Chondrocyte (in vitro differentiated cells): ENCODE measurements at regions not wholly inside any gene's neighbourhood (a gene's known extent, or its start where the extent isn't known, plus 50 kb on each side); places are given as distances from the start of the nearest gene placed in this dataset.

Experiments
- DNase-seq: peaks from one replicate; pipeline ENCODE4 v3.0.0; 2021; ENCODE audit warnings: mixed read lengths, low spot score
- H3K27ac Mint-ChIP-seq: one replicate; pipeline ENCODE4 v1.8.0; 2021; ENCODE audit warnings: mild to moderate bottlenecking, moderate library complexity, mixed read lengths; ENCODE audit not compliant: unreplicated experiment
- H3K27me3 Mint-ChIP-seq: 2 replicates; pipeline ENCODE4 v1.8.0; 2021; ENCODE audit warnings: low read depth, mixed read lengths
- H3K36me3 Mint-ChIP-seq: 2 replicates; pipeline ENCODE4 v1.8.0; 2021; ENCODE audit warnings: low read depth, mixed read lengths
- H3K4me1 Mint-ChIP-seq: 2 replicates; pipeline ENCODE4 v1.8.0; 2021; ENCODE audit warnings: low read depth, mild to moderate bottlenecking, mixed read lengths
- H3K4me3 Mint-ChIP-seq: one replicate; pipeline ENCODE4 v1.8.0; 2021; ENCODE audit warnings: mild to moderate bottlenecking, moderate library complexity, mixed read lengths; ENCODE audit not compliant: unreplicated experiment
- H3K9me3 Mint-ChIP-seq: 2 replicates; pipeline ENCODE4 v1.8.0; 2021; ENCODE audit warnings: low read depth, mixed read lengths
- CTCF ChIP-seq: fragments of 200-600 bp; sonication (generic); IDR thresholded peaks from 2 replicates; pipeline ENCODE4 v1.5.0; 2021; ENCODE audit warnings: antibody characterized with exemption, mild to moderate bottlenecking, moderate library complexity

DNA sequence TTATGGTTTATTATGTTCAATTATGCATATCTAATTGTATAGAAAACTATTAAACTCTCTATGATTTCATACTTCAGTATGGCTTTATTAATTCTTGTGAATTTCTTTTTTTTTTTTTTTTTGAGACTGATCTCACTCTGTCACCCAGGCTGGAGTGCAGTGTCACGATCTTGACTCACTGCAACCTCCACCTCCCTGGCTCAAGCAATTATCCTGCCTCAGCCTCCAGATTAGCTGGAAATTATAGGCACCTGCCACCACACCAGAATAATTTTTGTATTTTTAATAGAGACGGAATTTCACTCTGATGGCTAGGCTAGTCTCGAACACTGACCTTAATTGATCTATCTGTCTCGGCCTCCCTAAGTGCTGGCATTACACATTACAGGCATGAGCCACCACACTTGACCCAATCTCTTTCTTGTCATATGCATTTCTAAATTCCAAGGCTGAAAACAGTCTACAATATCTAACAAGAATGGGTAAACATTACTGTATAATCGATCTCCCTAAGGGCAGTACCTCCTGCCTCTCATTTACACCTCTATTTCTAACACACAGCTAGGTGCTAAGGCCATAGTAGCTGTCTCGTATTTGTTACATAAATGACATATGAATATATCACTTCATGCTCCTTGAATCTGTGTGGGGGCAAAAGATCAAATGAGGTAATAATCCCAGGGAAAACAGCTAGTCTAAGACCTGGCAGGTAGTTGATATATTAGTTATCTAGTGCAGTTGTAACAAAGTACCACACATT lies 258.2 kb upstream of the CDH8 start:
- DNase-seq, result no peak
- Mint-ChIP-seq H3K27me3 (no peaks in the 10 kb centered on the region), H3K4me3 (no peak overlapping the region), H3K4me1 (no peaks in the 10 kb centered on the region), H3K27ac (no peak overlapping the region), H3K36me3 (no peaks in the 10 kb centered on the region), H3K9me3 (no peaks in the 10 kb centered on the region)
- TF ChIP-seq CTCF, result no peak

GRCh38 chr16:62288990-62289629 lies 252.9 kb upstream of the CDH8 start:
- Mint-ChIP-seq H3K27me3 (peaks cover 3% of the 10 kb centered on the region), H3K4me3 (no peak overlapping the region), H3K9me3 (no peaks in the 10 kb centered on the region), H3K36me3 (no peaks in the 10 kb centered on the region), H3K4me1 (no peaks in the 10 kb centered on the region), H3K27ac (no peak overlapping the region)
- TF ChIP-seq CTCF, result no peak
- DNase-seq, result no peak

GRCh38 chr16:62280506-62280905 lies 244.3 kb upstream of the CDH8 start:
- H3K4me3 Mint-ChIP-seq, result no peak overlapping the region
- no peak for DNase-seq
- no peak overlapping the region for H3K27ac Mint-ChIP-seq
- TF ChIP-seq CTCF, result no peak
- H3K27me3 Mint-ChIP-seq, result peaks cover 6% of the 10 kb centered on the region
- no peaks in the 10 kb centered on the region for H3K36me3 Mint-ChIP-seq
- H3K4me1 Mint-ChIP-seq, result no peaks in the 10 kb centered on the region
- H3K9me3 Mint-ChIP-seq, result no peaks in the 10 kb centered on the region

GRCh38 chr16:62277942-62278341 lies 241.7 kb upstream of the CDH8 start:
- Mint-ChIP-seq H3K4me1 (no peaks in the 10 kb centered on the region), H3K27me3 (peaks cover 6% of the 10 kb centered on the region), H3K4me3 (no peak overlapping the region)

DNA sequence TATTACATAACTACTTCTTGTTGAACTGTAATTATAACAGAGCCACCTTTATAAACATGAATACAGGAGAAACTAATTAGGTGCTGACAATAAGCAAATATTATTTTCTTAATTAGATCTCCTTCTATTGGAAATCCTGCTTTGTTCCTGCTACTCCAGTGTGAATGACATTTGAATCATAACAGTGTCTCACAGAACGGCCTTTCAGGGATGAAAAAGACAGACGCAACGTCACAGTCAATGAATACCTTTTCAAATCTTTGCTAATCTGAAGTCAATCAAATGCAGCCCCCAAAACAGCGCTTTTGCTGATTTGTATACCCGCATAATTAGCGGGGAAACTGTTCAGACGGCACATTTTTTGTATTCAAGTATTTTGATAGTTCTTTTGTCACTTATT lies 240.4 kb upstream of the CDH8 start:
- no peak overlapping the region for H3K4me3 Mint-ChIP-seq
- no peak for DNase-seq
- peaks cover 6% of the 10 kb centered on the region for H3K27me3 Mint-ChIP-seq
- H3K36me3 Mint-ChIP-seq, result no peaks in the 10 kb centered on the region
- no peaks in the 10 kb centered on the region for H3K9me3 Mint-ChIP-seq
- H3K27ac Mint-ChIP-seq, result no peak overlapping the region
- no peaks in the 10 kb centered on the region for H3K4me1 Mint-ChIP-seq
- no peak for TF ChIP-seq CTCF

More at GRCh38 chr16:62277942-62278341, 241.7 kb upstream of the CDH8 start:
- no peak for DNase-seq
- Mint-ChIP-seq H3K36me3 (no peaks in the 10 kb centered on the region), H3K9me3 (no peaks in the 10 kb centered on the region), H3K27ac (no peak overlapping the region)
- TF ChIP-seq CTCF, result no peak
